ENCODE measurements at regions not wholly inside any gene's neighbourhood (a gene's known extent, or its start where the extent isn't known, plus 50 kb on each side); places are given as distances from the start of the nearest gene placed in this dataset.

- H3K4me1 ChIP-seq (ENCODE audit: control insufficient read depth, insufficient read depth, low read length), result peaks cover 21% of the 10 kb centered on the region
- no peaks in the 10 kb centered on the region for H3K27me3 ChIP-seq (ENCODE audit: control insufficient read depth, insufficient read depth, low read length)
- H3K9ac ChIP-seq (ENCODE audit: low read depth, low read length), result no peak overlapping the region
- no peak overlapping the region for H3K4me2 ChIP-seq (ENCODE audit: low read length)
- no peaks in the 10 kb centered on the region for H3K9me3 ChIP-seq (replicated peaks; ENCODE audit: low read length)
- no peaks in the 10 kb centered on the region for H3K36me3 ChIP-seq (ENCODE audit: insufficient read depth, low read length)
- no peak overlapping the region for H3K4me3 ChIP-seq (ENCODE audit: low read length)
Observed at GRCh38 chr4:114279711-114280110, 300.3 kb upstream of the ARSJ start.

- Histone ChIP-seq H3K36me3 (ENCODE audit: insufficient read depth, low read length) (no peaks in the 10 kb centered on the region), H3K4me1 (ENCODE audit: control insufficient read depth, insufficient read depth, low read length) (peaks cover 21% of the 10 kb centered on the region), H3K9me3 (replicated peaks; ENCODE audit: low read length) (no peaks in the 10 kb centered on the region), H3K4me3 (ENCODE audit: low read length) (no peak overlapping the region), H3K4me2 (ENCODE audit: low read length) (no peak overlapping the region), H3K9ac (ENCODE audit: low read depth, low read length) (peak overlapping the region; percentile 30), H3K27me3 (ENCODE audit: control insufficient read depth, insufficient read depth, low read length) (no peaks in the 10 kb centered on the region)
Observed at GRCh38 chr4:114280645-114281044, 301.2 kb upstream of the ARSJ start.

- Histone ChIP-seq H3K9me3 (replicated peaks; ENCODE audit: low read length) (no peaks in the 10 kb centered on the region), H3K9ac (ENCODE audit: low read depth, low read length) (peak overlapping the region; percentile 63), H3K4me1 (ENCODE audit: control insufficient read depth, insufficient read depth, low read length) (peaks cover 17% of the 10 kb centered on the region), H3K4me3 (ENCODE audit: low read length) (no peak overlapping the region), H3K27me3 (ENCODE audit: control insufficient read depth, insufficient read depth, low read length) (no peaks in the 10 kb centered on the region), H3K4me2 (ENCODE audit: low read length) (no peak overlapping the region), H3K36me3 (ENCODE audit: insufficient read depth, low read length) (no peaks in the 10 kb centered on the region)
Observed at GRCh38 chr4:114281164-114281960, 301.9 kb upstream of the ARSJ start.

GRCh38 chr4:114282937-114283336, 303.5 kb upstream of the ARSJ start:
- no peaks in the 10 kb centered on the region for H3K36me3 ChIP-seq (ENCODE audit: insufficient read depth, low read length)
- H3K9ac ChIP-seq (ENCODE audit: low read depth, low read length), result no peak overlapping the region
- no peaks in the 10 kb centered on the region for H3K27me3 ChIP-seq (ENCODE audit: control insufficient read depth, insufficient read depth, low read length)
- H3K9me3 ChIP-seq (replicated peaks; ENCODE audit: low read length), result no peaks in the 10 kb centered on the region
- H3K4me2 ChIP-seq (ENCODE audit: low read length), result no peak overlapping the region
- peaks cover 17% of the 10 kb centered on the region for H3K4me1 ChIP-seq (ENCODE audit: control insufficient read depth, insufficient read depth, low read length)
- no peak overlapping the region for H3K4me3 ChIP-seq (ENCODE audit: low read length)

- Histone ChIP-seq H3K9me3 (replicated peaks; ENCODE audit: low read length) (no peaks in the 10 kb centered on the region), H3K9ac (ENCODE audit: low read depth, low read length) (no peak overlapping the region), H3K36me3 (ENCODE audit: insufficient read depth, low read length) (no peaks in the 10 kb centered on the region), H3K4me3 (ENCODE audit: low read length) (no peak overlapping the region), H3K4me2 (ENCODE audit: low read length) (no peak overlapping the region), H3K4me1 (ENCODE audit: control insufficient read depth, insufficient read depth, low read length) (peaks cover 17% of the 10 kb centered on the region), H3K27me3 (ENCODE audit: control insufficient read depth, insufficient read depth, low read length) (no peaks in the 10 kb centered on the region)
Observed at GRCh38 chr4:114284629-114285028, 305.2 kb upstream of the ARSJ start.

- Histone ChIP-seq H3K27me3 (ENCODE audit: control insufficient read depth, insufficient read depth, low read length) (no peaks in the 10 kb centered on the region), H3K4me3 (ENCODE audit: low read length) (no peak overlapping the region), H3K4me2 (ENCODE audit: low read length) (no peak overlapping the region), H3K9ac (ENCODE audit: low read depth, low read length) (peak overlapping the region; percentile 22), H3K9me3 (replicated peaks; ENCODE audit: low read length) (no peaks in the 10 kb centered on the region), H3K36me3 (ENCODE audit: insufficient read depth, low read length) (no peaks in the 10 kb centered on the region), H3K4me1 (ENCODE audit: control insufficient read depth, insufficient read depth, low read length) (peaks cover 13% of the 10 kb centered on the region)
Observed at GRCh38 chr4:114286262-114286810, 306.9 kb upstream of the ARSJ start.

GRCh38 chr4:114287079-114287696, 307.7 kb upstream of the ARSJ start:
- no peak overlapping the region for H3K4me2 ChIP-seq (ENCODE audit: low read length)
- H3K4me1 ChIP-seq (ENCODE audit: control insufficient read depth, insufficient read depth, low read length), result peaks cover 5% of the 10 kb centered on the region
- H3K9ac ChIP-seq (ENCODE audit: low read depth, low read length), result peak overlapping the region; percentile 22
- H3K9me3 ChIP-seq (replicated peaks; ENCODE audit: low read length), result no peaks in the 10 kb centered on the region
- no peaks in the 10 kb centered on the region for H3K27me3 ChIP-seq (ENCODE audit: control insufficient read depth, insufficient read depth, low read length)
- no peaks in the 10 kb centered on the region for H3K36me3 ChIP-seq (ENCODE audit: insufficient read depth, low read length)
- no peak overlapping the region for H3K4me3 ChIP-seq (ENCODE audit: low read length)

- Histone ChIP-seq H3K4me3 (ENCODE audit: low read length) (no peak overlapping the region), H3K9ac (ENCODE audit: low read depth, low read length) (no peak overlapping the region), H3K9me3 (replicated peaks; ENCODE audit: low read length) (no peaks in the 10 kb centered on the region), H3K4me2 (ENCODE audit: low read length) (no peak overlapping the region), H3K27me3 (ENCODE audit: control insufficient read depth, insufficient read depth, low read length) (no peaks in the 10 kb centered on the region), H3K4me1 (ENCODE audit: control insufficient read depth, insufficient read depth, low read length) (no peaks in the 10 kb centered on the region), H3K36me3 (ENCODE audit: insufficient read depth, low read length) (no peaks in the 10 kb centered on the region)
Observed at GRCh38 chr4:114296126-114296525, 302.5 kb upstream of the UGT8 start.

- H3K9me3 ChIP-seq (replicated peaks; ENCODE audit: low read length), result no peaks in the 10 kb centered on the region
- no peak overlapping the region for H3K9ac ChIP-seq (ENCODE audit: low read depth, low read length)
- H3K27me3 ChIP-seq (ENCODE audit: control insufficient read depth, insufficient read depth, low read length), result no peaks in the 10 kb centered on the region
- H3K4me1 ChIP-seq (ENCODE audit: control insufficient read depth, insufficient read depth, low read length), result no peaks in the 10 kb centered on the region
- H3K36me3 ChIP-seq (ENCODE audit: insufficient read depth, low read length), result no peaks in the 10 kb centered on the region
- H3K4me3 ChIP-seq (ENCODE audit: low read length), result no peak overlapping the region
- peak overlapping the region; percentile 45 for H3K4me2 ChIP-seq (ENCODE audit: low read length)
Observed at GRCh38 chr4:114302472-114302871, 296.1 kb upstream of the UGT8 start.

GRCh38 chr4:114304046-114304445, 294.6 kb upstream of the UGT8 start:
- no peak overlapping the region for H3K9ac ChIP-seq (ENCODE audit: low read depth, low read length)
- H3K4me2 ChIP-seq (ENCODE audit: low read length), result no peak overlapping the region
- no peak overlapping the region for H3K4me3 ChIP-seq (ENCODE audit: low read length)
- H3K36me3 ChIP-seq (ENCODE audit: insufficient read depth, low read length), result no peaks in the 10 kb centered on the region
- H3K27me3 ChIP-seq (ENCODE audit: control insufficient read depth, insufficient read depth, low read length), result no peaks in the 10 kb centered on the region
- H3K9me3 ChIP-seq (replicated peaks; ENCODE audit: low read length), result no peaks in the 10 kb centered on the region
- H3K4me1 ChIP-seq (ENCODE audit: control insufficient read depth, insufficient read depth, low read length), result no peaks in the 10 kb centered on the region

GRCh38 chr4:114304567-114304966, 294.0 kb upstream of the UGT8 start:
- Histone ChIP-seq H3K36me3 (ENCODE audit: insufficient read depth, low read length) (no peaks in the 10 kb centered on the region), H3K4me2 (ENCODE audit: low read length) (no peak overlapping the region), H3K4me3 (ENCODE audit: low read length) (no peak overlapping the region), H3K9me3 (replicated peaks; ENCODE audit: low read length) (no peaks in the 10 kb centered on the region), H3K27me3 (ENCODE audit: control insufficient read depth, insufficient read depth, low read length) (no peaks in the 10 kb centered on the region), H3K4me1 (ENCODE audit: control insufficient read depth, insufficient read depth, low read length) (no peaks in the 10 kb centered on the region), H3K9ac (ENCODE audit: low read depth, low read length) (no peak overlapping the region)

Measured in skeletal muscle satellite cell (primary cell).